ENCODE measurements at regions not wholly inside any gene's neighbourhood (a gene's known extent, or its start where the extent isn't known, plus 50 kb on each side); places are given as distances from the start of the nearest gene placed in this dataset.

DNA sequence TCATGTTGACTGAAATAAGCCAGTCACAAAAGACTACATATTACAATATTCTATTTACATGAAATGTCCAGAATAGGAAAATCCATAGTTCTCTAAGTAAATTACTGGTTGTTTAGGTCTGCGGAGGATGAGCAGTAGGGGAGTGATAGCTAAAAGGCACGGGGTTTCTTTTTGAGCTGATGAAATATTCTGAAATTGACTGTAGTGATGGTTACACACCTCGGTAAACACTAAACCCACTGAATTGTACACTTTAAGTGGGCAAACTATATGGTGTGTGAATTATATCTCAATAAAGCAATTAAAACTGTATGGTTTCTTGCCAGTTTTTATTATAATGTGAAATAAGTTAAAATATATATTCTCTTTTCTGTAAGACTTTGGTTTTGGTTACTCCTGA is 77.7 kb upstream of the TMED7 start:
- Mint-ChIP-seq H3K9me3 (ENCODE audit: low read depth, unreplicated experiment) (no peaks in the 10 kb centered on the region), H3K27ac (ENCODE audit: unreplicated experiment) (no peak overlapping the region), H3K27me3 (ENCODE audit: unreplicated experiment) (no peaks in the 10 kb centered on the region), H3K36me3 (ENCODE audit: insufficient read depth, unreplicated experiment) (no peaks in the 10 kb centered on the region), H3K4me3 (ENCODE audit: low read depth, unreplicated experiment) (no peak overlapping the region), H3K4me1 (ENCODE audit: low read depth, unreplicated experiment) (no peaks in the 10 kb centered on the region)
- intact Hi-C loops (cut with micrococcal nuclease; ENCODE audit: unreplicated experiment), result no loop called here
- TF ChIP-seq, protein P1, sequence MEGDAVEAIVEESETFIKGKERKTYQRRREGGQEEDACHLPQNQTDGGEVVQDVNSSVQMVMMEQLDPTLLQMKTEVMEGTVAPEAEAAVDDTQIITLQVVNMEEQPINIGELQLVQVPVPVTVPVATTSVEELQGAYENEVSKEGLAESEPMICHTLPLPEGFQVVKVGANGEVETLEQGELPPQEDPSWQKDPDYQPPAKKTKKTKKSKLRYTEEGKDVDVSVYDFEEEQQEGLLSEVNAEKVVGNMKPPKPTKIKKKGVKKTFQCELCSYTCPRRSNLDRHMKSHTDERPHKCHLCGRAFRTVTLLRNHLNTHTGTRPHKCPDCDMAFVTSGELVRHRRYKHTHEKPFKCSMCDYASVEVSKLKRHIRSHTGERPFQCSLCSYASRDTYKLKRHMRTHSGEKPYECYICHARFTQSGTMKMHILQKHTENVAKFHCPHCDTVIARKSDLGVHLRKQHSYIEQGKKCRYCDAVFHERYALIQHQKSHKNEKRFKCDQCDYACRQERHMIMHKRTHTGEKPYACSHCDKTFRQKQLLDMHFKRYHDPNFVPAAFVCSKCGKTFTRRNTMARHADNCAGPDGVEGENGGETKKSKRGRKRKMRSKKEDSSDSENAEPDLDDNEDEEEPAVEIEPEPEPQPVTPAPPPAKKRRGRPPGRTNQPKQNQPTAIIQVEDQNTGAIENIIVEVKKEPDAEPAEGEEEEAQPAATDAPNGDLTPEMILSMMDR (IDR thresholded peaks at IDR 0.05; ENCODE audit: unreplicated experiment), result no peak
- no peak for DNase-seq
- CTCF ChIA-PET, result no interaction called here
- BruUV-seq (replicated peaks), result no TSS peak

DNA sequence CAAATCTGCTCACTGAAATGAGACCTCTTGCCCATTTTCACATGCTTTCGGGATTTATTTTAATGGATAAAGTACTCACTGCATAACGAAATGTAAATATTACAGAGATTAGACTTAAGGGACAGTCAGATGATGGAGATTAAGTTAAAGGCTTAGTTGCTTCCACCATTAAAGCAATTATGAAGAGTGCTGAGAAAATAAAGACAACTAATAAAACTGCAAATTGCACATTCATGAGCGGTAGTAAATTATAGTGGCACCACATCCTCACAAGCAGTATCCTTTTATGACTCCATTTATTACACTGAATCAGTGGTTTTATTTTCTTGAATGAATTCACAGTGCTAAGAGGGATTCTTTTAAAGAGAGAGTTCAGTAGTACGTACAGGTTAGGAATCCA is 76.2 kb upstream of the TMED7 start:
- Mint-ChIP-seq H3K36me3 (ENCODE audit: insufficient read depth, unreplicated experiment) (no peaks in the 10 kb centered on the region), H3K4me3 (ENCODE audit: low read depth, unreplicated experiment) (no peak overlapping the region), H3K27me3 (ENCODE audit: unreplicated experiment) (no peaks in the 10 kb centered on the region), H3K9me3 (ENCODE audit: low read depth, unreplicated experiment) (no peaks in the 10 kb centered on the region), H3K27ac (ENCODE audit: unreplicated experiment) (no peak overlapping the region), H3K4me1 (ENCODE audit: low read depth, unreplicated experiment) (no peaks in the 10 kb centered on the region)
- CTCF ChIA-PET, result no interaction called here
- no peak for DNase-seq
- intact Hi-C loops (cut with micrococcal nuclease; ENCODE audit: unreplicated experiment), result no loop called here
- TF ChIP-seq, protein P1 (IDR thresholded peaks at IDR 0.05; ENCODE audit: unreplicated experiment), result no peak
- BruUV-seq (replicated peaks), result no TSS peak

DNA sequence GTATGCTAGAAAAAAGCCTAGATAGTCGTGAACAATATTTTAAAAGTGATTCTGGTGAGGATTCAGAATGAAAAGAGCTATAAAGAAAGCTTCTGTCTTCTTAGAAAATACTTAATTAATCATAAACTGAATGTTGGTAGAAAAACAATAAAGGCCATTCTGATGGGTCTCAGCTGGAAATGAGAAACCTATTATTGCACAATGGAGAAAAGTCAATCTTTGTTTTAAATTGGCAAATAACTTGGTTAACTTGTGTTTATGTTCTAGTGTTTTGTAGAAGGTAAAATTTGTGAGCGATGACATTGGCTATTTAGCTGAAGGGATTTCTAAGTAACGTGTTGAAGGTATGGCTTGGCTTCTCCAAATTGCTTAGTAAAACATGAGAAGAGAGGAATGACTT is 74.1 kb upstream of the TMED7 start:
- intact Hi-C loops (cut with micrococcal nuclease; ENCODE audit: unreplicated experiment), result no loop called here
- TF ChIP-seq, protein P1 (IDR thresholded peaks at IDR 0.05; ENCODE audit: unreplicated experiment), result no peak
- no peak overlapping the region for H3K27ac Mint-ChIP-seq (ENCODE audit: unreplicated experiment)
- no peaks in the 10 kb centered on the region for H3K27me3 Mint-ChIP-seq (ENCODE audit: unreplicated experiment)
- CTCF ChIA-PET, result no interaction called here
- H3K4me1 Mint-ChIP-seq (ENCODE audit: low read depth, unreplicated experiment), result no peaks in the 10 kb centered on the region
- DNase-seq, result no peak
- H3K4me3 Mint-ChIP-seq (ENCODE audit: low read depth, unreplicated experiment), result no peak overlapping the region
- H3K36me3 Mint-ChIP-seq (ENCODE audit: insufficient read depth, unreplicated experiment), result no peaks in the 10 kb centered on the region
- no peaks in the 10 kb centered on the region for H3K9me3 Mint-ChIP-seq (ENCODE audit: low read depth, unreplicated experiment)
- no TSS peak for BruUV-seq (replicated peaks)

DNA sequence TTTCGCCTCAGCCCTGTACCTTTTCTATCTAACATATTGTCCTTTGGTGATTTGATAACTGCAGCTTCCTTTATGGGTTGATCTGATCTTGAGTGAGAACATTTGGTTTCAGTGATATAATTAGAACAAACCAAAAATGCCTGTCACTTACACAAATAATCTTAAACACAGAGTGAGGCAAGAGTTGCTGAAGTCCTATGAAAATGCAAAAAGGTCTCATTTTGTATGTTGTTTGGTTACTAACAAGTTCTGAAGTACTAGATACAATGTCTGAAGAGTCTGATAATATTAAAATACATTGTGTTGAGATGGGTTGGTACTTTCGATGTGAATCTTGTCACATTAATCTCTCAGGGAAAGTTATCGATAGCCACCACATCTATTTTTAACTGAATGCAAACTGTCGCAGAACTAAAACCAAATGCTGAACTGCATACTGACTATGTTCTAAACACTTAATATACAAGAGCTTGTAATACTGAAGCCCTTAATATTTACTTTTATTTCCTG is 70.4 kb upstream of the TMED7 start:
- CTCF ChIA-PET, result no interaction called here
- no peaks in the 10 kb centered on the region for H3K4me1 Mint-ChIP-seq (ENCODE audit: low read depth, unreplicated experiment)
- TF ChIP-seq, protein P1 (IDR thresholded peaks at IDR 0.05; ENCODE audit: unreplicated experiment), result no peak
- no TSS peak for BruUV-seq (replicated peaks)
- H3K9me3 Mint-ChIP-seq (ENCODE audit: low read depth, unreplicated experiment), result no peaks in the 10 kb centered on the region
- no peaks in the 10 kb centered on the region for H3K36me3 Mint-ChIP-seq (ENCODE audit: insufficient read depth, unreplicated experiment)
- no peak overlapping the region for H3K4me3 Mint-ChIP-seq (ENCODE audit: low read depth, unreplicated experiment)
- H3K27me3 Mint-ChIP-seq (ENCODE audit: unreplicated experiment), result no peaks in the 10 kb centered on the region
- H3K27ac Mint-ChIP-seq (ENCODE audit: unreplicated experiment), result no peak overlapping the region
- DNase-seq, result no peak
- intact Hi-C loops (cut with micrococcal nuclease; ENCODE audit: unreplicated experiment), result no loop called here

All from Calu3 (cell line).